ENCODE measurements at regions not wholly inside any gene's neighbourhood (a gene's known extent, or its start where the extent isn't known, plus 50 kb on each side); places are given as distances from the start of the nearest gene placed in this dataset.

- intact Hi-C loops (cut with DNase I): no loop called here
- no peak overlapping the region for H3K4me3 ChIP-seq
- 87% methylated on average over 2 of the region's 2 CpGs for WGBS, 2 donors
- no peaks in the 10 kb centered on the region for H3K9me3 ChIP-seq
- DNase-seq: no peak
- TF ChIP-seq CTCF (IDR thresholded peaks at IDR 0.05): no peak
- no peak overlapping the region for H3K27ac ChIP-seq
- no peaks in the 10 kb centered on the region for H3K27me3 ChIP-seq
- H3K4me1 ChIP-seq: peaks cover 0 to 26% (median 0%) of the 10 kb centered on the region in 9 donors
- ATAC-seq: no peak
- no peaks in the 10 kb centered on the region for H3K36me3 ChIP-seq
These were observed 201.8 kb upstream of the MIR17HG start for GRCh38 chr13:91145571-91146205.

GRCh38 chr13:91146601-91147000, 200.9 kb upstream of the MIR17HG start:
- no peak for ATAC-seq
- intact Hi-C loops (cut with DNase I): no loop called here
- 60 to 81% methylated on average over 2 of the region's 2 CpGs for WGBS, 2 donors
- Histone ChIP-seq H3K27me3 (no peaks in the 10 kb centered on the region), H3K36me3 (no peaks in the 10 kb centered on the region), H3K4me3 (no peak overlapping the region), H3K4me1 (peaks cover 0 to 26% (median 0%) of the 10 kb centered on the region in 9 donors), H3K27ac (no peak overlapping the region), H3K9me3 (no peaks in the 10 kb centered on the region)
- no peak for TF ChIP-seq CTCF (IDR thresholded peaks at IDR 0.05)
- DNase-seq: no peak

GRCh38 chr13:91148098-91148497, 199.4 kb upstream of the MIR17HG start:
- no peak for DNase-seq
- H3K4me3 ChIP-seq: no peak overlapping the region
- H3K27ac ChIP-seq: no peak overlapping the region
- no peak for ATAC-seq
- 88 to 94% methylated on average over 1 of the region's 1 CpG for WGBS, 2 donors
- intact Hi-C loops (cut with DNase I): no loop called here
- no peaks in the 10 kb centered on the region for H3K36me3 ChIP-seq
- no peaks in the 10 kb centered on the region for H3K9me3 ChIP-seq
- no peaks in the 10 kb centered on the region for H3K27me3 ChIP-seq
- TF ChIP-seq CTCF (IDR thresholded peaks at IDR 0.05): no peak
- H3K4me1 ChIP-seq: peaks cover 0 to 26% (median 0%) of the 10 kb centered on the region in 9 donors

GRCh38 chr13:91151921-91152320, 195.6 kb upstream of the MIR17HG start:
- no peak overlapping the region for H3K27ac ChIP-seq
- no peak for TF ChIP-seq CTCF (IDR thresholded peaks at IDR 0.05)
- no peak for DNase-seq
- no peak for ATAC-seq
- H3K36me3 ChIP-seq: no peaks in the 10 kb centered on the region
- no peaks in the 10 kb centered on the region for H3K27me3 ChIP-seq
- H3K4me3 ChIP-seq: no peak overlapping the region
- peaks cover 0 to 6% (median 0%) of the 10 kb centered on the region in 9 donors for H3K4me1 ChIP-seq
- H3K9me3 ChIP-seq: no peaks in the 10 kb centered on the region
- intact Hi-C loops (cut with DNase I): no loop called here

Measured in heart right ventricle (tissue), 16 donors.